Endothelial cell of umbilical vein (primary cell): ENCODE measurements at regions not wholly inside any gene's neighbourhood (a gene's known extent, or its start where the extent isn't known, plus 50 kb on each side); places are given as distances from the start of the nearest gene placed in this dataset.

Experiments
- CTCF ChIP-seq, 2 donors: IDR thresholded peaks; 1 replicate in 1 of 2; 2 replicates in 1 of 2; pipeline ENCODE4 v1.5.1; 2011; ENCODE audit warnings: low read length in 2 of 2, mild to moderate bottlenecking in 2 of 2, moderate library complexity in 2 of 2, control low read depth in 1 of 2, inconsistent platforms in 1 of 2, low read depth in 1 of 2; ENCODE audit not compliant: insufficient read depth in 1 of 2; ENCODE audit errors: extremely low read depth in 1 of 2
- JUN ChIP-seq: IDR thresholded peaks from 2 replicates; pipeline ENCODE4 v1.6.1; 2011; ENCODE audit warnings: borderline replicate concordance, low read depth; ENCODE audit not compliant: insufficient read length, insufficient read depth
- MAX ChIP-seq: IDR thresholded peaks from 2 replicates; pipeline ENCODE4 v1.6.1; 2011; ENCODE audit not compliant: insufficient read depth, insufficient read length

- no peak for TF ChIP-seq CTCF (IDR thresholded peaks at IDR 0.05; ENCODE audit: extremely low read depth in 1 of 2, insufficient read depth in 1 of 2, low read depth in 1 of 2, low read length in 2 of 2)
- peak; percentile 1 for TF ChIP-seq JUN
- no peak for TF ChIP-seq MAX
These were observed 247.6 kb downstream of the TGFB2 start for GRCh38 chr1:218592688-218593087.
